Coronary artery (tissue), 2 donors: ENCODE measurements at regions not wholly inside any gene's neighbourhood (a gene's known extent, or its start where the extent isn't known, plus 50 kb on each side); places are given as distances from the start of the nearest gene placed in this dataset.

ENCODE experiments used
- DNase-seq: peaks from one replicate; pipeline ENCODE4 v3.0.0-alpha.2; 2017; ENCODE audit warnings: low spot score
- H3K27ac ChIP-seq, 2 donors: fragments of 200-600 bp; sonication (generic); one replicate each; pipeline ENCODE4 v1.5.1; 2016 to 2019
- H3K4me3 ChIP-seq: fragments of 200-600 bp; sonication (generic); 2 replicates; pipeline ENCODE4 v1.5.1; 2016; ENCODE audit warnings: mild to moderate bottlenecking, moderate library complexity
- TF ChIP-seq, protein P1 (sequence below): fragments of 200-600 bp; sonication (generic); IDR thresholded peaks from one replicate; pipeline ENCODE4 v1.5.1; 2019; ENCODE audit warnings: antibody characterized with exemption

DNA sequence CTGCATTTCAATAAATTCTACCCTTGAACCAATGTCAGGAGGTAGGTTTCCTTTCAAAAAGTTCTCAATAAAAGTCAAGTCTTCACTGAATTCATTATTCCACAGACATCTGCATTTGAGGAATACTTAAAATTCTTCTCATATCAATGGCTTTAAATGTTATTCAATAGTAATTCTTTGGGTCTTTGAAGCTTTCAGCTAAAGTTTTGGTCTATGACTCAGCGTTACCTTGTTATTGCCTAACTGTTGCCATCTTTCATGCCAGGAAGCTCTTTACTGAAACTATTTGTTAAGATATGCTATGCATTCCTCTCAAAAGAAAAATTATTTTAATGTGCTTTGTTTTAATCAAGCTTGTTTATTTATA is 170.5 kb downstream of the NNT start:
- TF ChIP-seq, protein P1, sequence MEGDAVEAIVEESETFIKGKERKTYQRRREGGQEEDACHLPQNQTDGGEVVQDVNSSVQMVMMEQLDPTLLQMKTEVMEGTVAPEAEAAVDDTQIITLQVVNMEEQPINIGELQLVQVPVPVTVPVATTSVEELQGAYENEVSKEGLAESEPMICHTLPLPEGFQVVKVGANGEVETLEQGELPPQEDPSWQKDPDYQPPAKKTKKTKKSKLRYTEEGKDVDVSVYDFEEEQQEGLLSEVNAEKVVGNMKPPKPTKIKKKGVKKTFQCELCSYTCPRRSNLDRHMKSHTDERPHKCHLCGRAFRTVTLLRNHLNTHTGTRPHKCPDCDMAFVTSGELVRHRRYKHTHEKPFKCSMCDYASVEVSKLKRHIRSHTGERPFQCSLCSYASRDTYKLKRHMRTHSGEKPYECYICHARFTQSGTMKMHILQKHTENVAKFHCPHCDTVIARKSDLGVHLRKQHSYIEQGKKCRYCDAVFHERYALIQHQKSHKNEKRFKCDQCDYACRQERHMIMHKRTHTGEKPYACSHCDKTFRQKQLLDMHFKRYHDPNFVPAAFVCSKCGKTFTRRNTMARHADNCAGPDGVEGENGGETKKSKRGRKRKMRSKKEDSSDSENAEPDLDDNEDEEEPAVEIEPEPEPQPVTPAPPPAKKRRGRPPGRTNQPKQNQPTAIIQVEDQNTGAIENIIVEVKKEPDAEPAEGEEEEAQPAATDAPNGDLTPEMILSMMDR: no peak
- Histone ChIP-seq H3K4me3 (no peak overlapping the region), H3K27ac (no peak overlapping the region)
- DNase-seq: no peak

DNA sequence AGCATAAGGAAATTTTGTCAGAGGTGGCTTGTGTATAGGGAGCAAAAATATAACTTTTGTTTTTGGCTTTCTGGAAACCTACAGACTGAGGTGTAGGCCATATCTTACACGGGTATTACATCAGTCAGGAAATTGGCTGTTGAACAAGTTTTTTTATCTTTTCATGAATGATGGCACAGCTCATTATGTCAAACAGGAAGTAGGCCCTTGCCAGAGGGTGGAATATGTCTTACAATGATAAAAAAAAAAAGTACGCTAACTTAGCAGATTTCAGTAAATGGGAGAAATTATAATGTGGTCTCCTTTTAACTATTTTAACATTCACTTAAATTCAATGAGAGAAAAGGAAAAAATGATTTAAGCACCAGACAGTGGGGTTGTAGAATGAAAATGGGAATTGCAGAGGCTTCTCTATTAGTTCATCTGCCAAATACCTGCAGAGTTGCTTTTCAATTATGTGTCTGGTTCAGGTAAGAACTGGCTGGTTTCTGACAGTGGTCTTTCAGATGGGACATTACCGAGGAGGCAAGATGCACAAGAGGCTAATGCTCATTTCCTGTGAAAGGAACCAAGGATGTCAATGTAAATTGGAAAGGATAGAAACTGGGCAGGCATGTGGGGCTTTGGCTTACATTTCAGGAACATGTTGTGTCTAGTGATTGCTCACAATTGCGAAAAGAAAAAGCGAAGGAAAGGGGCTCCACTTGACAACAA is 169.9 kb downstream of the NNT start:
- Histone ChIP-seq H3K27ac (no peak overlapping the region), H3K4me3 (no peak overlapping the region)
- TF ChIP-seq, protein P1: no peak
- DNase-seq: no peak

DNA sequence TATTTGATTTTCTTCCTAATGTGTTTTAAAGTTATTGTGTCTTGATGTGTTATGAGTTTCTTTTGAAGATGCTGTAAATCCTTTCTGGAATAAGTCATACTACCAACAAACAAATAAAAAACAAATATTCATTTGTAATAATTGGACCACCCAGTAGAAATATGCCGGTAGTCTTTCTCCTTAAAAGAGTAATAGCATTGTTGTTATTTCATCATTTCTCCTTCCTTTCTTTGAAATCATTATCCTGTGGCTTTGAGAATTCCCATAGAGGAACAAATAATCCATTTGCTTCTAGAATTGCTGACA is 169.4 kb downstream of the NNT start:
- H3K27ac ChIP-seq: no peak overlapping the region
- DNase-seq: no peak
- H3K4me3 ChIP-seq: no peak overlapping the region
- TF ChIP-seq, protein P1: no peak

DNA sequence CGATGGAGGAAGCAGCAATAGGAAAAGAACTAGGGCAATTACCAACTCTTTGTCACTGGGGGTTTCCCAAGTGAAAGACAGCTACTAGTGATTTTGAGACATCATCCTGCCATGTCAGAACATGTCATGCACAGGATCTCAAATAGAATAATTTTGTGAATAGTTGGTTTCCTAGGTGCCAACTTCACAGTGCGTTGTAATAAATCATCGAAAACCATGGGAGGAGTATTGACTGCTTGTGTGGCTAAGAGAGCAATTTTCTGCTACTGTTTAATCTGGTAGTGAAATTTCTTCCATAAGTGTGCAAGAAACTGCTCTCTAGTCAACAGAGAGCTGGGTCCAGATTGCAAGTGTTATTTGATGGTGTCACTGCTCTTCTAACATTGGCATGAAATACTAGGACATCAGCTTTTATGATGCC is 168.6 kb downstream of the NNT start:
- H3K27ac ChIP-seq: no peak overlapping the region
- no peak for DNase-seq
- H3K4me3 ChIP-seq: no peak overlapping the region
- TF ChIP-seq, protein P1: no peak

DNA sequence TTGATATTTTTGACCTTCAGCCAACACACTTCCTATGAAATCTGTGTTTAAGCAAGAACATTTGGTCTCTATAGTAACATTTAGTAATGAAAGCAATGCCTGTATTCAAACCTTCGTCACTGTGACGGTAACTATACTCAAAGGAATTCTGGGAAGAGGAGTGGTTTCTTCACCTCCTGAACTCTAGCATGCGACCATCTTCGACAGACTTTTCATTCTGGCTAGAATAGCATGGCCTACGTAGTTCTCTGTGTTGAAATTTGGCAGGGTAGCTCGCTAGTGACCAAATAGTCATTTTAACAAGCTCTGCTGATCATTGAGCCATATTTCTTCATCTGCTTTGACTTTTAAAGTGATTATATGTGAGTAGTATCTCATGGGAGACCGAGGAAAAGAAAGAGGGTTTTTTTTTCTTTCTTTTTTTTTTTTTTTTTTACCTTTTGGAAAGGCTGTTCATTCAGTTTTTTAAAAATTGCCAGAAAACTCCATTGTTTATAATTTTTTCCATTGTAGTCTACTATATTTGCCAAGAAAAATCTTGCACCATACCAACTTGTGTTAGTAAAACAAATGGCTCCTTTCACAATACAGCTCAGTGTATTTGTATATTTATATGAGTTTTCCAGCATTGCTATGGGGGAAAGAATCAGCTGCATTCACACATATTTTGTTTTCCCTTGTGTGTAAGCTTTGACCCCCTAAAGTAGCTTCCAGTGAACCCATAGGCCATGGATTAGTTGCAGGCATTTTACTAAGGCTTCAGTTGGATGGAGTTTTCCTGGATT is 166.8 kb downstream of the NNT start:
- no peak for DNase-seq
- H3K4me3 ChIP-seq: no peak overlapping the region
- peak overlapping the region; percentile 48 to 67 for H3K27ac ChIP-seq
- TF ChIP-seq, protein P1: no peak
